C4-2B (cell line): ENCODE measurements at regions not wholly inside any gene's neighbourhood (a gene's known extent, or its start where the extent isn't known, plus 50 kb on each side); places are given as distances from the start of the nearest gene placed in this dataset.
A peak's percentile ranks its signal among the peaks of the same experiment; 100 is the strongest.

Experiments
- CTCF ChIP-seq: fragments of 450-650 bp; conservative IDR thresholded peaks from 2 replicates; pipeline ENCODE4 v1.5.1; 2017; ENCODE audit warnings: mild to moderate bottlenecking
- ZFX ChIP-seq: fragments of 450-650 bp; IDR thresholded peaks from 2 replicates; pipeline ENCODE4 v1.6.1; 2017

- TF ChIP-seq CTCF (peak; percentile 84), ZFX (no peak)
Measured at GRCh38 chr22:22748297-22748743, 103.9 kb downstream of the GGTLC2 start.
